ENCODE measurements at regions not wholly inside any gene's neighbourhood (a gene's known extent, or its start where the extent isn't known, plus 50 kb on each side); places are given as distances from the start of the nearest gene placed in this dataset.

GRCh38 chr21:38182370-38182985, 74.3 kb upstream of the KCNJ15 start:
- no peak for DNase-seq (ENCODE audit: insufficient read length, low spot score)
- no peak for FAIRE-seq

- FAIRE-seq = no peak
Measured at GRCh38 chr21:38183961-38184360, 72.8 kb upstream of the KCNJ15 start.

GRCh38 chr21:38186661-38187270, 70.0 kb upstream of the KCNJ15 start:
- FAIRE-seq = no peak
- DNase-seq (ENCODE audit: insufficient read length, low spot score) = no peak

More at GRCh38 chr21:38183961-38184360, 72.8 kb upstream of the KCNJ15 start:
- DNase-seq (ENCODE audit: insufficient read length, low spot score) = no peak

GRCh38 chr21:38188037-38188436, 68.8 kb upstream of the KCNJ15 start:
- FAIRE-seq = no peak

GRCh38 chr21:38196036-38196435, 60.8 kb upstream of the KCNJ15 start:
- no peak for FAIRE-seq
- no peak for DNase-seq (ENCODE audit: insufficient read length, low spot score)

More at GRCh38 chr21:38188037-38188436, 68.8 kb upstream of the KCNJ15 start:
- no peak for DNase-seq (ENCODE audit: insufficient read length, low spot score)

- DNase-seq (ENCODE audit: insufficient read length, low spot score) (no peak), FAIRE-seq (no peak)
Measured at GRCh38 chr21:38202811-38203210, 54.0 kb upstream of the KCNJ15 start.

- DNase-seq (ENCODE audit: insufficient read length, low spot score) = no peak
- no peak for FAIRE-seq
Measured at GRCh38 chr21:38203229-38203628, 53.6 kb upstream of the KCNJ15 start.

- DNase-seq (ENCODE audit: insufficient read length, low spot score) (no peak), FAIRE-seq (no peak)
Measured at GRCh38 chr21:38205940-38206339, 50.9 kb upstream of the KCNJ15 start.

- DNase-seq (ENCODE audit: insufficient read length, low spot score) (no peak), FAIRE-seq (no peak)
Measured at GRCh38 chr21:38206646-38207045, 50.1 kb upstream of the KCNJ15 start.
